SHP77 (cell line): ENCODE measurements at regions not wholly inside any gene's neighbourhood (a gene's known extent, or its start where the extent isn't known, plus 50 kb on each side); places are given as distances from the start of the nearest gene placed in this dataset.

Experiments used
- DNase-seq, 2 experiments: peaks; one replicate each; lab custom pipeline; 2025; lab: John Stamatoyannopoulos, UW

DNA sequence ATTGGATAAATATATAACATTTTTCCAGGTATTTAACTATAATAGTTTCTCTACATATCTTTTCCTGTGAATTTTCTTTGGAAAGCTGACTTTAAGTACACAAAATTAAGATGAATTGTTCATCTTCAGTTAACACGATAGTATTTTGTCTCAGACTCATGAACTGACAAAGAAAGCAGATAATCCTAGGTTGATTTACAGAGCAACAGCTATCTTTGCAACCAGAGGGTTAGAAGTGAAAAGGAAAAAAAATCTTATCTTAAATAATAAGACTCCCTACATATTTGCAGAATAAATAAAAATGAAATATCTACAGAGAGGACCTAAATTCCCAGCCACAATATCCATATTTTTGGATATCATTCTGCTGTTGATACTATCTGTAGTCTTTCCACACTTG is 350.2 kb upstream of the GRM7 start:
- no peak for DNase-seq

DNA sequence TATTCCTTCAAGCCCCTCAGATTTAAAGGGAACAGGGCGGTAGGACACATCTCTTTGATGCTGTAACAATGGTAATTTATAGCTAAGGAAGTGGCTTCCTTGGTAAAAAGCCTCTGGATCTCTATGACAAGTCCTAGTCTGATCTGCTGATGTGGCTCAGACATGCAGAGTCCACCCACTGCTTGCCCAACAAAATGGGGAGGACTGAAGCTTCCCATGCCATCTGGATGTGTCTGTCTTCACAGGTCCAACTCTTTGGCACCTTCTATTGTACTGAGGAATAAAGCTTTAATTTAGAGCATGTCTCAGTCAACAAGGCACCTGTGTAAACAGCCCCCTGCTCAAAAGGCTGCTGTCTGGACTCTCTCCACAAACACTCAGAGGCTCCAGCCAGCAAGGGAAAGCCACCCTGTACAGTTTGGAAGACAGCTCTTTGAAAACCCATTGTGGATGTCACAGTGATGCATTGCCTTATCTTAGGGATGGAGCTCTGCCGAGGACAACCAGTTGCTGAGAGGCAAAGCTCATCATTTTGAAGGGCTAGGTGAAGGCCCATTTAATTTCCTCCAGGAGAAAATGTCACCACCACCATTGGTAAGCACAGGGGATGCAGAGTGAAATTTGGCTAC is 348.6 kb upstream of the GRM7 start:
- DNase-seq = peak; percentile 95 to 98

DNA sequence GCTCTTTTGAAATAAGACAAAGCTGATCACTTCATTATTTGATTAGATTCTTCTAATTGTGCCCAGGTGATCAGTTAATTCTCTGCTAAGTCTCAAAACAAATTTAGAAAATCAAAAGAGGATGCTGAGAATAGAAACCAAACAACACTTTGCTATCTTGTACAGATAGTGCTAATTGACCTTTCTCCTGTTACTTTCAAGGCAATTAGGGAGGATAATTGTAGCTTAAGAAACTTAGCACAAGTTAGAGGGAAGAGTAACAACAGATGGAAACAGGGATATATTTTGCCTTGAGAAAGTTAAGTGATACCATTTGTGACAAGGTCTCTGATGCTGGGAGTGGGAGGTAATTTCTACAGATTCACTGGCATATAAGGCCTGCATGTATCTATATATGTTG is 344.8 kb upstream of the GRM7 start:
- no peak for DNase-seq

DNA sequence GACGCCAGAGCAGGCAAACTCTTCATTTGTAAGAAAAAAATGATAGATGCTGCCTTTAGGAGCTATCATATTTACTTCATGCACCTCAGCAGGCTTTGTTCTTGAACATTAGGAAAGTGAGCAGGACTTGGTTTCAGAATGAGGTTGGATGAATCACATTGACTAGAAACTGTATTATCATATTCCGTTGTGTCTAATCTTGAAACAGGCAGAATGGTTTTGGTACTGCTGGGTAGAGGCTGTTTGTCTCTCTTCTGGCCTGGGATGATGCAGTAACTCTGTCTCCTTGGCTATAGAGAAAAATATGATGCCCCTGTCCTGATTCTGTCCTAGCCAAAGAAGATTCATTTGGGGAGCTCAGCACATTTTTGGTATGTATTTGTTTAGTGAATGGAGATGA is 344.2 kb upstream of the GRM7 start:
- DNase-seq = no peak

DNA sequence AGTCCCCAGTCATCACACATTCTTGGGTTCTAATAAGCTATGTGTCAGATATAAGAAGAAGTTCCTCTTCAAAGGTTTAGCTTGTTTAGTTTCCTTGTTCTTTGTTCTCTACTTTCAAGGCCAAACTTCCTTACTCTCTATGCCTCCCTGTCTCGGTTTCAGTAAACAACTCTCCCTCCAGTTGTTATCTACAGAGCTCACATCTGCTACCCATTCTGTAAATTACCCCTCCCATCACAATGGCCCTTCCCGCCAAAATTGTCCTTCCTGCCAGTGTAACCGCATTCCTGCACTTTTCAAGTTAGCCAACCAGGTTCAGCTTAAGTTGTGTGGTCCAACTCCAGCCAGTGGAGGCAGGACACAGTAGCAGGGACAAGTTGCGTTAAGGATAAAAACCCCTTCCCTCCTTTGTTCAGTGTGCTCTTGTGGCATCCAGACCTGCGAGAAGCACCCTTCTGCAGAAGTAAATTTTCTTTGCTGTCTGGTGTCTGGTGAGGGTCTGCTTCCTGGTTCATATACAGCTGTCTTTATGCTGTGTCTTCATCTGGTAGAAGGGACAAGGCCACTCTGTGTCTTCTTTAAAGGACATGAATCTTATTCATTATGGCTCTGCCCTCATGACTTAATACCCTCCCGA is 342.1 kb upstream of the GRM7 start:
- DNase-seq = no peak

DNA sequence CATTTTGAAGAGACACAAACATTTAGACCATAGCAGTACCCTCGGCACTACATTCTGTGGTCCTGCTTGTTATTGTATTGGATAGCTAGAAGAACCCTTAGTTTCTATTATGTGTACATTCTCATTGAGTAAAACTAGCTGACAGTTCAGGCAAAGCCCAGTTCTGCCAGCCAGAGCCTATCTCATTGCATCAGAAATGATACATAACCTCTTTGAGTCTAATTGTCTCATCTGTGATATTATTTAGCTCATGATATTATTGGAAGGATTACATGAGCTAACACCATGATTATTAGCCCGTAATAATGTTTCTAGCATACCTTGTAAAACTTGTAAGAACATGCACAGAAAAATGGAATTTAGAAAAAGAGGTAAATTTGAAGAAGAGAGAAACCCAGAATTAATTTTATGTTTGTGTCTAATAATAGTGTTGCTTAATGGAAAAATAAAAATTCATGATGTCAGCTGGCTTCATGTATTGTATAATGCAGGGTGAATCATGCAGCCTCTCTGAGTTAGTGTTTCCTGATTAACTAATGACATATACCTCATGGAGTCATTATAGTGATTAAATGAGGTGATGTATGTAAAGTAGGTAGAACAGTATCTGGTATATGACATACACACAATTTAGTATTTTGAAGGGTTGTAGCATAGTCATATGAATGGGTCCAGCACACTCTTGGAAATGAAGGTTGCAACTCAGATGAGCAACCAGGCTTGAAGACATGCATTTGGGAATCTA is 339.4 kb upstream of the GRM7 start:
- DNase-seq = no peak

DNA sequence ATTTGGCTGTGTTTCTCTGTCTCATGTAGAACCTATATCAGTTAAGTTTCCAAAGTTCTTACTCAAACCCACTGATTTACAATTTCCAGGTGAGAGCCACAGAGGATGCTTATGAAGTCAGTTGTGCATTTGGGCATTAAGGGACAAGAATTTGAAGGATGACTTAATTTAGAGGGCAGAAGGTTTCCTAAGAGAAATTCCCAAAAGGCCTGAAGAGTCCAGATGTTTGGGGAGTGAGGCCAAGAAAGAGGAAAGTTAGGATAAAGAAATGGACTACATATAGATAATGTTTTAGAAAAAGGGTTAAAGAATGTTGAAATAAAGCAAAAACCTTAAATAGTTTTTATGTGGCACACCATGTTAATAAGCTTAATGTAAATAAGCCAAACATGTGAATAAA is 338.7 kb upstream of the GRM7 start:
- DNase-seq = no peak

DNA sequence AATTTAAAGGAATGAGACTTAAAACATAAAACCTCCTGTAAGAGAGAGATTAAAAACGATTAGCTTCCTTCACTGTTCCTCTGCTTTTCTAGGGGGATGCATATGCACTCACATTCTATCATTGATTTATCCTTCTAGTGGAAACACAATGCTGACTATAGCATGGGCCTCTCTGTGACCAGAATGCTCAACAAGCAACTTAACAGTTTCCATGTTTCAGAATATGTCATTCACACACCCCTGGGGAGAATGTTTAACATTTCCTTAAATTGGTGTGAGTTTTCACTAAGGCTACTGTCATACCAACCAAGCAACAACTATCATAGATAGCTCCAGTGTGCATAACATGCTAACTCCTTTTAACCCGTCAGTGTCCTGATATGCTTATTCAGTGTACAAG is 337.9 kb upstream of the GRM7 start:
- DNase-seq = no peak

DNA sequence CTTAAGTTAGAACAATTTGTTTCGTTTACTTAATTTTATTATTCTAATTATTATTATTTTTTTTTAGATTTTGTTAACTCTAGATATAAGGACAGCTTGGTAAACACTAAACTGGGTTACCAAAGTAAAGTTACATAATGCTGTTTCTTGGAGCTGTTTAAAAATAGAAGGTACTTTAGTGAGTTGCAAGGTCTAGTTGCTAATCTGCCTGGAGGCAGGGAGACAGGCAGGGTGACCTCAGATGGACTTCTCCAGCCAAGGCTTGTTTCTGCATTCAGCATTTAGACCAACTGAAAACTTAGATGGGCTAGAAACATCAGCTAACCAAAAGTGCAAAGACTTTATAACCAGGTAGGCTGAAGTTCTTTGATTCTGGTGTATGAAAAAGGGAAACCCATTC is 336.4 kb upstream of the GRM7 start:
- no peak for DNase-seq

DNA sequence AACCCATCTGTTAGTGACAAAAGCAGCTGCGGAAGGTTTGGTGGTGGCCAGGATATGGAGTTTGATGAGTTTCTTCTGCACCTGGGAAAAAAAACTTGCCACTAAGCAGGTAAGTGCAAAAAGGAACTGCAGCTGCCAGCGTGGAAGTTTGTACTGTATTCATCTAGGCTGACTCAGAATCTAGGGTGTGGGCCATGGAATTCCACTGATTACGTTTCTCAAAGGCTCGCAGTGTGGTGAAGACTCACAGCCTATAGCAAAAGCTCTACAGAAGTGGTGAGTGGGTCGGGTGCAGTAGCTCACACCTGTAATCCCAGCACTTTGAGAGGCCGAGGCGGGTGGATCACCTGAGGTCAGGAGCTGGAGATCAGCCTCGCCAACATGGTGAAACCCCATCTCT is 334.6 kb upstream of the GRM7 start:
- no peak for DNase-seq

DNA sequence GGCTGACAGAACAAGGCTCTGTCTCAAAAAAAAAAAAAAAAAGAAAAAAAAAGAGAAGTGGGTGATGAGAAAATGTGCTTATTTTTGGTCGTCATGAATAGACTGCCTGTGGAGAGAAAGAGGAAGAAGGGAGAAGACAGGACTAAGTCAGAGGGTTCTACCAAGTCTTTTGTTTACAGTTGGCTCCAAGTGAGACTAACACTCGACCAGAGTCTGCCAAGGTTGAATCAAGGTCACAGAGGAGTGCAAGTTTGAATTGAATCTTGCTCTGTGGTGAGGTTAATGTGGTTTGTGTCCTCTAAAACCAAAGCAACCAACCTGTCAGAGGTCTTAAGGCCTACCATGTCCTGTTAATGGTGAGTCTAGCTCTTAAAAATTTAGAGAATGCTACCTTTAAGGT is 334.1 kb upstream of the GRM7 start:
- no peak for DNase-seq

DNA sequence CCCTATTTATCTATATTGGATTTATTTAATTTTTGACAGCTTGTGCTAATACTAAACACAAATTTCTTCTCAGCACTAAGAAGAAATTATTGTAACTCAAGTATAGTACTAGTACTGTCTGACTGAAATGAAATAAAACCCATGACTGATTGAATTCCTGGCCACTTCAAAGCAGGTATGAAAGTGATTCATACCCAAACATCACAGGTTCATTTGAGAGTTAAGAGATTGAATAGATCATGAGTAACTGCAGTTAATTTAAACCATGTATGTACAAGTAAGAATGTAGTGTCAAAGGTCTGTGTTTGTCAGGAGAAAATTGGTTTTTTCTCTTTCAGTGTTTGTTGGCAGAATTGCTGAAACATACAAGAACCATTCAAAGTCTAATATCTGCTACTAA is 332.0 kb upstream of the GRM7 start:
- DNase-seq = no peak

DNA sequence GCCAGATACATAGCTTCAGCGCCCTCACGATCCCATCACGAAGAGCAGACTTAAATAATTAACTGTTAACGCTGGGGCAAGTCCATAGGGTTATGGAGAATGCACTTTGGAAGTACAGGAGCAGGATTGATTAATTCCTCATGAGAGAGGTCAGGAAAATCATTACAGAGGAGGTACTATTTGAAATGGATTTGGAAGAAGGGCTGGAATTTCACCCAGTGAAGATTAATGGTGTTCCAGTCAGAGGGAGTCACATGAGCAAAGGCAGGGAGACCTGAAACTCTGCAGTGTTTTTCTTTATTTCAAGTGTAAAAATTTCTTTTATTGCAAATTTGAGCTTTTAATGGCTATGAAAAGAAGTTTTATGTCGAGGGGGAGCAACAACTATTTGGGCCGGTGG is 329.8 kb upstream of the GRM7 start:
- DNase-seq = no peak

DNA sequence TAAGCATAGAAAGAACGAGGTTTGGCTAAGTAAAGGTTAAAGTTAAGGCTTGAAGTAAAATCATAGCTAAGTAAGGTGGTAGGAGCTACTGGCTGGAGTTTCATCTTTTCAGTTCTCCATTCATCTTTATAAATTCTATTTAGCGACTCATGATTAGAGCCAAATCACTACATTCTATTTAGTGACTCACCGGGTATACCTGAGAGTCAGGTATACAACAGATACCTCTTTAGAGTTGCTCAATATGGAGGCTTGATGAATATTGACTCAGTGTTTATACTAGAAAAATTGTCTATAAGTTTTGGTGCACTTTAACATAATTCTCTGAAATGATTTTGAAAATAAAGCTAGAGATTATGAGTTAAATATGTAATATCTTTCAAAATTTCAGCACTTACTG is 328.8 kb upstream of the GRM7 start:
- DNase-seq = no peak

DNA sequence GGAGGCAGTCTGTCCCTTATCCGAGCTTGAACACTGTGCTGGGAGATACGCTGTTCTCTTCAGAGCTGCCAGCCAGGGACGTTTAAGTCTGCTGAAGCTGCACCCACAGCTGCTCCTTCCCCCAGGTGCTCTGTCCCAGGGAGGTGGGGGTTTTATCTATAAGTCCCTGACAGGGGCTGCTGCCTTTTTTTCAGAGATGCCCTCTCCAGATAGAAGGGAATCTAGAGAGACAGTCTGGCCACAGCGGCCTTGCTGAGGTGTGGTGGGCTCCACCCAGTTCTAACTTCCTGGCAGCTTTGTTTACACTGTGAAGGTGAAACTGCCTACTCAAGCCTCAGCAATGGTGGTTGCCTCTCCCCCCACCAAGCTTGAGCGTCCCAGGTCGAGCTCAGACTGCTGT is 319.9 kb upstream of the GRM7 start:
- peak in 1 of 2 experiments; percentile 34 for DNase-seq

DNA sequence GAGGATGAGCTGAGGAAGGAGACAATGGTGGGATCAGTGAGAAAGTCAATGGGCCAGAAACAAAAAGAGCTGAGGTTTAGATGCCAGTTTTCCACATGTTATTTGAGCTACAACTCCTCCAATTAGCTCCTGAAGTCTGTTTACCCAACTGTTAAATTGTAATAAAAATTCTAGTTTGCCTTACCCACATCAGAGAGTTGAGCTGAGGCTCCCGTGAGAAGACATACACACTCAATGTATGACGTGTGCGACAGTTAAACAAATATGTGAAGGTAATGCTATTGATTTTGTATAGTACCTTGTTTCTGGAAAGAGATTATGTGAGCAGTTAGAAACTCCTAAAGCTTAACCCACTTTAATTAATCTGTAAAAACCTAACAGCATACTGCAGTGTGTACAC is 318.1 kb upstream of the GRM7 start:
- DNase-seq = peak; percentile 91 to 92

DNA sequence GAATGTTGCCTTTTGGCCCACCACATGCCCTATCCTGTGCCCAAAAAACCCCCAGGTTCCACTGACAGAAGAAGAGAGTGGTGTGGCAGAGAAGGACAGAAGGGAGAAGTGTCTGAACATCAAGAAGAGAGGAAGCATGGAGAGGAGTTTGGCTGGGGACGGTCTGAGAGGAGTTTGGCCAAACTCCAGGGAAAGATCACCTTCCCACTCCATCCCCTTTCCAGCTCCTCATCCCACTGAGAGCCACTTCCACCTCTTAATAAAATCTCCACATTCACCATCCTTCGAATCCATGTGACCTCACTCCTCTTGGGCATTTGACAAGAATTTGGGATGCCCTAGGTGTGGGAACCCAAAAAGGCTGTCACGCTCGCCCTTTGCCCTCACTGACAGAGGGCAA is 311.6 kb upstream of the GRM7 start:
- peak; percentile 57 to 67 for DNase-seq

DNA sequence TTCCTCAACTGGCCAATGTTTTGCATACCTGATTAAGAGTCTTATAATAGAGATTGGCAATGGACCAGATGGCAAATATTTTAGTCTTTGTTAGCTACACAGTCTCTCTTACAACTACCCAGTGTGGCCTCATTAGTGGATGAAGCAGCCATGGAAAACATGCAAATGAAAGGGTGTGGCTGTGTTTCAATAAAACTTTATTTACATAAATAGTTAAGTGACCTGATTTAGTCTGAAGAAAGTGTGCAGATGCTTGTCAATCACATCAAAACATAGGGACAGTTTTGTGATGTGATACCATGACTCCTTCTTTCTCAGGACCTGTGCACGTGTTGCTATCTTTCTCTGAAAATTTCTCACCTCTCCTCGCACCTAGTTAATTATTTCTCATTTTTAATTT is 309.8 kb upstream of the GRM7 start:
- DNase-seq = peak in 1 of 2 experiments; percentile 10

DNA sequence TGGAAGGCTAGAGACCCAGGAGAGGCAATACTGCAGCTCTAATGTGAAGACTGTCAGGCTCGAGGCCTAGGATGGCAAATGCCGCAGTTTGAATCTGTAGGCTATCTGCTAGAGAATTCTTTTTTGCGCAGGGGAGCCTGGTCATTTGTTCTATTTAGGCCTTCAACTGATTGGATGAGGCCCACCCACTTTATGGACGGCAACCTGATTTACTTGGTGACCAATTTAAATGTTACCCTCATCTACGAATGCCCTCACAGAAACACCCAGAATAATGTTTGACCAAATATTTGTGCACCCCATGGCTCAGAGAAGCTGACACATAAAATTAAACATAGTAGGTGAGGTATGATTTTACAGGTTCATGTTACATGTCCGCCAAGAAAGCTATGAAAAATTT is 300.7 kb upstream of the GRM7 start:
- no peak for DNase-seq

DNA sequence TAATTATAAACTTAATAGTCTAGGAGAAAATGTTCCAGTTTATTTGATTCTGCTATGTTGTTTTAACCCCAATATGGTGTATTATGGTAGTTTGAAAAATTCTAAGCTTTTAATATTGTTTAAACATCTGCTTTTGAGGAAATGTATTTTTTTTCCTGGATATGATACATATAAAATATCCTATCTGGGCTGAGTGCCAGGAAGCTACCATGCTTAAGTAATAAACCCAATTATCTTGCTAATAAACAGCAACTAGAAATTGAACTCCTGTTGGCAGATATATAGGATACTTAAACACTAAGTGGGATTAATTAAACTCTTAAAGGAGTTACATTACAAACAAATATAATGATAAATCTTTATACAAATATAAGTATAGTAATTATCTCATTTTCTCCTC is 293.7 kb upstream of the GRM7 start:
- no peak for DNase-seq

DNA sequence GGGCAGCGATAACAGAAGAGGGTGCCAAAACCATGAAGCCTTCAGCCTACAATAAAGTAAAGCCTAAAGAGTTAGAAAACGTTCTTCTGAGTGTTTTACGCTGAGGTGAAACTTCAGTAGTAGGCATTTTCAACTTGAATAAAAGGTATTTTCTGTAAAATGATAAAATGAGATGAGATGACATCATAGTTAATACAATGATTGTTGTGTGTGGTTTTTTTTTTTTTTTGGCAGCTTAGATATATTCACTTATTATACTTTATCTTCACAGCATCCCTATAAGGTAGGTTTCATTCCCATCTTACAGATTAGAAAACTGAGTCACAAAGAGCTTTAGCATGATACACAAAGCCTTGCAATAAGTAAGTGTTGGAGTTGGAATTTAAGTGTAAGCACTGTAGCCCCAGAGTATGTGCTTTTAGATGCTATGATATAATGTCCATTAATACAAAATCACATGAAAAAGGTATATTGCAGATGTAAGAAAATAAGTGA is 291.9 kb upstream of the GRM7 start:
- DNase-seq = no peak

DNA sequence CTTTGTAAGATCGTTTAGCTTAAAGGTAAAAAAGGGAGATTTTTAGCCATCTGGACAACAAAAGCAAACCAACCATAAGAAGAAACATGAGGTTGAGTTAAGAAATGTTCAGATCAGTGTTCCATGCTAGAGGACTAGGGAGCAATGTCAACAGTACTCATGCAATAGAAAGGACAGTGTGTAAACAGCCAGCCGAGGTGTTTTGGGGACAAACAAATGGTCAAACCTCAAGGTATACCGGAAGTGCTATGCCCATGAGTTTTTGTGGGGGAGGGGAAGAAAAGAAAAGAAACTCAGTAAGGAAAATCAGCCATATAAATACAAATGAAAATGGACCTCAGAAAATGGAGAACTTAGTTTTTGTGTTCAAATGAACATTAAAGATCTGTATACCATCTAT is 289.5 kb upstream of the GRM7 start:
- no peak for DNase-seq

DNA sequence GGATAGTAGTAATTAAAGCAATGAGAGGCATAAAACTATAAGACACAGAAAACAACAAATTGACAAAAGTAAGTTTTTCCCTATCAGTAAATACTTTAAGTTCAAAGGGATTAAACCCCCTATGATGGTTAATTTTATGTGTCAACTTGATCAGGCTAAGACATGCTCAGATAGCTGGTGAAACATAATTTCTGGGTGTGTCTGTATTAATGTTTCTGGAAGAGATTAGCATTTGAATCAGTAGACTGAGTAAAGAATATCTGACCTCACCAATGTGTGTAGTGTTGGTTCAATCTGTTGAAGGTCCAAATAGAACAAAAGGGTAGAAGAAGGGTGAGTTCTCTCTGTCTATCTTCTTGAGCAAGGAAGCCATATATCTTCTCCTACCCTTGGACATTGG is 283.3 kb upstream of the GRM7 start:
- no peak for DNase-seq
